Activated effector memory CD4-positive, alpha-beta T cell treated with anti-CD3 and anti-CD28 coated beads, Interleukin-2, amount 50 U/mL, for 16 hours (primary cell): ENCODE measurements at regions not wholly inside any gene's neighbourhood (a gene's known extent, or its start where the extent isn't known, plus 50 kb on each side); places are given as distances from the start of the nearest gene placed in this dataset.

ENCODE experiments used
- DNase-seq: peaks from one replicate; pipeline ENCODE4 v3.0.0-alpha.2; 2020

DNA sequence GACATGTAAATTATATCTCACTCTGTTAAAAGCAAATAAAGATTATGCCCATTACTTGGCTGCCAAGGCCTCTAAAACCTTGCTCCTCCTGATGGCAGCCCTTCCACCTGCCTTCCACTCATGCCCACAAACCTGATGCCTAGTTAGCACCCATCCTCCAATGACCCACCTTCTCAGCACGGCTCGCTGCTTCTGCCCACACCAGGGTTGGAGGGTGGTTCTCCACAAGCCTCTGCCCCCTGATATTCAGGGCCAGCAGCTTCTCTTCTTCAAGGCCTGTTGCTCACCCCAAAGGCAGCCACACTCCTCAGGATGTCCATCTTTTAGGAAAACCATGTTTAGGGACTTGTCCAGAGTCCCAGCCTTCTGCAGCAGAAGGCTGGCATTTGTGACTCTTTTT lies 263.4 kb upstream of the TLE3 start:
- no peak for DNase-seq

DNA sequence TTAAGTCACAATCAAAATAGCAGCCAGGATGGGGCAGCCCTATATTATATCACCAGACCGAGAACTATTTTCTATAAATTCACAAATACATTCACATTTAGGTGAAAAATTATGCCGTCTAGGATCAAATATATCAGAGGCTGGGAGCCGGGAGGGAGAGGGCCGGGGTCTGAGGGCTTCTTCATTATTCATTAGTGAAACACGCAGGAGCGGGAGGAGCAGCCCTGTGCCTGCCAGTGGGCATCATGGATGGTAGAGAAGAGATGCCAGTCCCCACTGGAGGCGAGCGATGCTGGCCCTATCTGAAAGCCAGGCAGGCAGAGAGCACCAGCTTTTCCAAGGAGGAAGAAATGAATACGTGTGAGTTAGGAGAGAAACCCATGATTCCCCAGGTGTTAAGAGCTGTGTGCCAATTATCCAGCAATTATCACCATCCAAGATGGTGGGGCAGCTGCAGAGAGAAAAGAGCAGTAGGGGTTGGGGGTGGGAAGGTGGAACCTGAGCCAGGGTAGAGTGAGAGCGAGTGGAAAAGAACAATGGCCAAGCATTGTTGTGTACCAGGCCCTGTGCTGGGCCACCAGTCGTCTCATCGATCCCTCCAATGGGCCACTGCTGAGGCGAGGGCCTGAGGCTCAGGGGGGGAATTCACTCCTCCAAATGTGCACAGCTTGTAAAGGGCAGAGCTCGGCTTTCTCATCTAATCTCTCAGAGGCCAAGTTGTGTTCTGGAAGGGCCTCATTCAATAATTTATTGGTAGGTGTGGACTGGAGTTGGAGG lies 261.3 kb upstream of the TLE3 start:
- DNase-seq: no peak

DNA sequence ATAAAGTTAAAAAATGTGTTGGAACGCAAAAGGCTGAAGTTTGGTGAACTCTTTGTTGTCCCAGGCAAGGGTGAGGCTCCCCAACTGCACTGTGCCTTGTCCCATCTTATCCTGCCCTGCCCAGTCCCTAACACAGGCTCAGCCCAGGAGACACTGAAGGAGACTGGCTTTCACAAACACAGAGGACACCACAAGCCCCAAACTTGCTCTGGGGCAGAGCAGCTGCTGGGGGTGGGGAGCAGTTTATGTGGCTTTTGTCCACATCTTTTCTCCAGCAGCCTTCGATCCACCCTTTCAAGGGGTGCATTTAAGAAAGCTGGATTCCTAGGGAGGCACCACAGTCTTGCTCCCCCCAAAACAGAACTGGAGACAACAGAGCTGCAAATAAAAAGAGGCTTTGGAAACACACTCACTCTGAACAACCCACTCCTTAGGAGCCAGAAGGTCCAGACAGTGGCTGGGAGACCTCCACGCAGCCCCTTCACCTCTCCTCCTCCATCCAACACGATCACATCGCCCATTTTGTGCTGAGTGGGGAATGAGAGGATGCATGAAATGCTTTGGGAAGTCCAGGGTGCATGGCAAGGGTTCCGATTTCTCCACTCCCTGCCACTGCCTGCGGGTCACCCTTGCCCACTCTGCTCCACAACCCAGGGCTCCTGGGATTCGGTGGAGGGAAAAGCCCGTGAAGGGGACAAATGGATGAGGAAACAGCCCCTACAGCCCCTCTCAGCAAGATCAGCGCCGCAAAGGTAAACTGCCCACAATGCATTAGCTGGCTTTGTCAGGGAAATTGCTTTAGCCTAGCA lies 260.5 kb upstream of the TLE3 start:
- no peak for DNase-seq

DNA sequence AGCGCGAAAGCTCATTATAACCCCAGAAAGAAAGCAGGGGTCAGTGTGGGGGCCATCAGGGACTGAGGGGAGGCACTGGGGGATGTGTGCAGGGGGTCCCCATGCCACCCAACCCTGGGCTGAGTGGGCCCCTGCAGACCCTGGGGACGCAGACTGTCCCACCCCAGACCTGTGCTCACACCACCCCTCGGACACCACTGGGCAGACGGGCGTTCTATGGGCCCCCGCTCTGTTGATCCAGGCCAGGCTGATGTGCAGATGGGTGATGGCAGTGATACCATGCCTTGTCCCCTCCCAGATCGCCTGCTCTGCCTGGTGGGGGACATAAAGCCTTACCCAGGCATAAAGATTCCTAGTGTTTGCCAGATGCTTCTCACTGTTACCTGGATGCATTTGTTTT lies 259.7 kb upstream of the TLE3 start:
- no peak for DNase-seq

DNA sequence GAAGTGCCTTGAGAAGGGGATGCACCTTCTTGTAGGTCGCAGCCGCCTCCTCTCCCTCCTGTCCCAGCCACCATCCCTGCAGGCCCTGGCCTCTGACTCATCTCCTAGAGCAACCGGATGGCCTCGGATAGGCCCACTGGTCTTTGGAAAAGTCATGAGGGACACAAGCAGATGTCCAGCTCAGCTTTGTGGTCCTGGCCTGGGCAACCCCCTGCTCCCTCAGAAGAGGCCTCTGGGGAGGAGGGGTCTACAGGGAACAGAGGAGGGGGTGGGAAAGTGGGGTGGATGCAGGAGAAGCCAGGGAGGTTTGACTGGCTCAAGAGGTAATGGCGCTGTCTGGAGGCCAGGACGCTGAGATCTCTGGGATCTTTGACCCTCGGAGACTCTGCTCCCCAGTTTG lies 259.2 kb upstream of the TLE3 start:
- no peak for DNase-seq

DNA sequence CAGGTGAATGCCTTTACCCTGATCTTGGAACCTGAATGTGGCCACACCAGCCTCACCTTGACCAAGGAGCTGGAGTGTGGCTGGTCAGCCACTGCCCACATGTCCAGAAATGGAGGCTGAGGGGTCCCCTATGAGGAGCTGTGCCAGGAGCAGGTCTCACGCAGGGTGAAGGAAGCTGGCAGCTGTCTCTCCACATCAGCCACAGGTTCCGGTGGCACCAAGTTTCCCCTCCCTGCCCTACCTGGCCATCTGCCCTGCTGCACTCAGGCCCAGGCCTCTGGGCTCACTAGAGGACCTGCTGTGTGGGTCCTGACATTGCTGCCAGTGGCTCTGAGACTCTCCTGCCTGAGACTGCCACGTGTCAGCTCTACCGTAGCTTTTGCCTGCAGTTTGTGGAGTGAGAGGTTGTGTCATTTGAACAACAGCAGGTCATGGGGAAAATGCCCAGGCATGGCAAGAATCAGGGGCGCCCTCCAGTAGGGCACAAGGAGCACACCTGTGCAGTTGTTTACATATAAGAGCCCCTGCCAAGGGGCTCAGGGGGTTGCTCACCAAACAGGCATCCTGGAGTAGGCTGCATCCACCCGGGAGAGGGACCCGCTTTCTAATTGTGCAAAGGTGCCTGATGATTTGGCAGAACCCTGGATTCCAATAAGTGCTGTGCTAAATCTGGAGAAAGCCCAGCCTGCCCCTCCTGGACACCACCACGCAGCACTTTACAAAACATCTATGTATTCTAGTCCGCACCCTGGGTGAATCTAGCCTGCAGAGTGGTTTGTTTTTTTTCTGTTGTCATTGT lies 258.5 kb upstream of the TLE3 start:
- DNase-seq: no peak

DNA sequence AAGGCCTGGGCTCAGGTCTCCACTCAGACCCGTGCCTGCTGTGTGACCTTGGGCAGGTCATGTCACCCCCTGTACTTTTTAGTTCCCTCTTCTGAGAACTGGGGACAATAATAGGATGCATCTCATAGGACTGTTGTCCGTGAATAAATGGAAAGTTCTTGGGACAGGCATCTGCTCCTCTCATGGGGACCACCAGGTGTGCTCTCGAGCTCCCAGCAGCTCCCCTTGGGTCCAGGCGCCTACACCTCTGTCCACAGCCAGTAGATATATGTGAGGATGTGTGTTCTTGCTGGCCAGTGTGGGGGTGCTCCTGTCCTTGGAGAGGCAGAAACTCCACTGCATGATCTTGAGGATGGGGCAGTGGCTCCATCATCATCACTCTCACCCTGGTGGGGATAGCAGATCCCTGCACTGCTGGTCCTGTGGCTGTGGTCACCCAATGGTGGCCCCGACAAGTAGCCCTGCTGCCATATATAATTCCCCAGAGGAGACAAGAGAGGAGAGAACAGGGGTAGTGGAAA lies 257.6 kb upstream of the TLE3 start:
- no peak for DNase-seq

DNA sequence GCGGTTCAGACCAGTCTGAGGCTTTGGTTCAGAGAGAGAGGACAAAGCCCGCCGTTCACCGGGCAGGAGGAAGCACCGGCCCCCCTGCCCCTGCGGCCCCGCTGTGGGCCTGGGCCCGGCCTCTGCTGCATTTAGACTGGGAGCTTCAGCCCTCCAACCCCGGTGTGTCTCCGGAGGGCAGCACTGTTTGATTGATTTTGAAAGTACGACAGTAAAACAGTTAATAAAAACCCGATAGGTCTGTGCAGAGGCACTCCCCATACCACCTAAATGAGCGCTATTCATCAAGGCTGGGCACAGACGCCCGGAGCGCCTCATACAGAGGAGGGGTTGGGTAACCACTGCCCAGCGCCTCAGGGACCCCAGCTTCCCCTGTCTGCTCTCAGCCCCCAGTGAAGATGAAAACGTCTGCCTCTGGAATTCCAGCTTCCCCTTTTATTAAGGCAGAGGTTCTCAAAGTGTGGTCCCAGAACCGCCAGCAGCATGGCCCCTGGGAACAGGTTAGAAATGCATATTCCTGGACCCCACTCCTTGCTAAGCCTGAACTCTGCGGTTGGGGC lies 256.7 kb upstream of the TLE3 start:
- no peak for DNase-seq

DNA sequence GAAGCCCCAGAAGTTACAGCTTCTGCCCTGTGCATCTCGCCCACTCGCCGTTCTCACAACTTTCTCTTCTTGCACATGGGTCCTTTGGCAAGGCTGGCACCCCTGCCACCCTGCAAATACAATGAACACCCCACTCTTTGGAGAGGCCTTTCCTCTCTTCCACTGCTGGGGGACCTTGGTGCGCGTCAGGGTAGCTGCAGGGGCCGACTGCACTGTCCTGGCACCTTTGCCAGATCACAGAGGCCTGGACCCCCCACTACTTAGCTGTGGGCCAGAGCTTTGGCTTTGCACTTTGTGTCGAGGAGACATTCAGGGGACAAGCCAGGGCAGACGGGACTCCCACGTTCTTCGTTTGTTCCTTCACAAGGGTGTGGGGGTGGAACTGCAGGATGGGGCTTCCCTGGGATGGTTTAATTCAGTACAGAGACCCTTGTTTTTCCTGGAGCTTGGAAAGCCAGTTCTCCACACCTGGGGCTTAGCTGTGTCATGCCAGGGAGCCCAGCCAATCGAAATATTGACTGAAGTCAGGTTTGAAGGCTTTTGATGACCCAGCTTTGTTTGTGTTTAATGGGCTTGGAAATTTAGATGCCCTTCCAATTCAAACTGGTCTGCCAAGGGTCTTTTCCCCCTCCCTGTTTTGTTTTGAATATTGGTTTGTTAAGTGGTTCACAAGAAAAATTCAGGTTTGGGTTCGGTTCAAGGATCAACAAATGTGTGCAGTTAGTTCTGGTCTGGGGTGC lies 256.1 kb upstream of the TLE3 start:
- DNase-seq: no peak

DNA sequence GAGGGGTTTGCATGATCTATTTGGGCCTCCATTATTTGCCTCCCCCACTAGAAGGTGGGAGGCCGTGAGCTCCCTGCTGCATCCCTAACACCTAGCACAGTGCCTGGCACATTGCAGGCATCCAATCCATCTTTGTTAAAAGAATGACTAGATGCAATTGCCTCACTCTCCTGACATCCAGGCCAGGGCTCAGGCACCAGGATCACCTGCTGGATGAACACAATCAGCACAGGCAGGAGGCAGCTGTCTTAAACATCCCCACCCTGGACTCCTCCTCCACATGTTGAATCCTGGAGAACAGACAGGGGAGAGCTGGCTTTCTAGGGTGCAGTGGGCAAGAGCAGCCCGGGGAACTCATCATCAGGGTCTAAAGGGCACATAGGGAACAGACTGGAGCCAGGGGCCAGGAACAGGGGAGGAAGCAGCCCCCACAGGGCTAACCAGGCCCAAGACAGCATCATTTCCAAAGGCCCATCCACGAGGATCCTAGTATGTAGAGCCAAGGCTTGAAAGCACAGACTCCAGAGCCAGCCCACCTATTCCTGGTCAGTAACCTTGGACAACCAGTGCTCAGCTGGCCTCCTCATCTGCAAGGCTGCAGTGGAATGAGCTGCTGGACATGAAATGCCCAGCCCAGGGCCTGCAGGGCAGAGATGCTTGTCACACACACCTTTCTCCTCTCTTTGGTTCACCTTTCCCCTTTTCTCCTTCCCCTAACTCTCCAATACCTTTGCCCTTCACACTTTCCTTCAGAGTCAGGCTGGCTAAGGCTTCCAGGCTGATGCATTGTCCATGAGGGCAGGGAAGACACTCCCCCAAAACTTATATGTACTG lies 254.4 kb upstream of the TLE3 start:
- no peak for DNase-seq

DNA sequence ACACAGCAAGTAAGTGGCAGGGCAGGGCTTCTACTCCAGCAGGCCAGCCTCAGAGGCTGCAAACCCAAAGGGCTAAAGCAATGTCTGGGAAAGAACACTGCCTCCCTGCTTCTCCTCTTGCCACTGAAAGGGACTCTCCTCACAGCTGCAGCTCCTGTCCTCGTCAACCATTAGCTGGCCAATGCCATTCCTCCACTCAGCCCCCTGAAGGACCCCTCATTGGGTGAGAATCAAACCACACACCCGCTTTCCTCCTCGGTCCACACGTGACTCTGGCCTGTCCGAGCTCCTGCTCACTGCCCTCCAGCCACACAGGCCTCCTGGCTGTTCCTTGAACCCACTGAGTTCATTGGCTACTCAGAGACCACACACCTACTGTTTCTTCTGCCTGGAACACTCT lies 253.7 kb upstream of the TLE3 start:
- DNase-seq: no peak

DNA sequence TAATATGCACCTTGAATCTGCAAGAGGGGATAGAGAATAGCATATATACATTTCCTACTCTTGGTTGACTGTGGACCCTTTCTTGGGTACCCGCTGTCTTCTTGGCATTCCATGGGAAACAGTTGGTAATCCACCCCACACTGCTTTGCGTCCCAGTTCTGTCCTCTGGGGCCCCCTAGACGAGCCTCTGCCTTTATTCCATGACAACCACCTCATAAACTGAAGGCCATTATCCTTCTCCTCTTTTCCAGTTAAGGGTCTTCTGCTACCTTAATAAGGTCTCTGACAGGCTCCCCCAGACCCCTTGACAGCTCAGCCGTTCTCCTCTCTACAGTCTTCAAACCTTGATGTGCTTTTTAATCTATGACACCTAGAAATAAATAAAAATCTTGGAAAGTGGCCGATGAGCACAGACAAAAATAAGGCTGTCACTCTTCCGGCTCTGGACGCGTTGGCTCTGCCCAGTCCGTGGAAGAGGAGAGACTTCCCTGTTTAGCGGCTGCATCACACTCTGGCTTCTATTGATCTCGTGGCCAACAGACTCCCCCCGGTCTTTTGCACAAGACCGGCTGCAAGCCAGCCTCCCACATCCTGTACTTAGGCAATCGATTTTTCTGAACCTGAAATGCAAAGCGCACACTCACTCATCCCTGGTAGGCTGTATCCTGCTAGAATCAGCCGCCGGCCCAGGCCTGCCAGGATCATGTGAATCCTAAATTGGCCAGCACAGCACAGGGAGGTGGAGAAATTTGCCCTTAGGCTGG lies 251.0 kb upstream of the TLE3 start:
- no peak for DNase-seq

DNA sequence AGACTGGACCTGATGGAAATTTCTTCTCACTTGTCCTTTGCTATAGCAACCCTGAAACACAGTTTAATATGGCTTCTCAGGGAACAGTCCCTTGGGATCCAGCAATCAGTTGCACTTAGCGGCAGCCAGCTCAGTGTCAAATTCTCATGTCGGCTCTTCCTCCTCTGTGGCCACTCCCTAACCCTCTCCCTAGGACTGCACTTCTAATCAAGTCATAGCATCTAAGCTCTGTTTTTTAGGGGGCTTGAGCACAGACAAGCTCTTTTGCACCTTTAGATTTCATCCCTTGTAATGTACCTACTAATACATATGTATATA lies 250.5 kb upstream of the TLE3 start:
- no peak for DNase-seq

DNA sequence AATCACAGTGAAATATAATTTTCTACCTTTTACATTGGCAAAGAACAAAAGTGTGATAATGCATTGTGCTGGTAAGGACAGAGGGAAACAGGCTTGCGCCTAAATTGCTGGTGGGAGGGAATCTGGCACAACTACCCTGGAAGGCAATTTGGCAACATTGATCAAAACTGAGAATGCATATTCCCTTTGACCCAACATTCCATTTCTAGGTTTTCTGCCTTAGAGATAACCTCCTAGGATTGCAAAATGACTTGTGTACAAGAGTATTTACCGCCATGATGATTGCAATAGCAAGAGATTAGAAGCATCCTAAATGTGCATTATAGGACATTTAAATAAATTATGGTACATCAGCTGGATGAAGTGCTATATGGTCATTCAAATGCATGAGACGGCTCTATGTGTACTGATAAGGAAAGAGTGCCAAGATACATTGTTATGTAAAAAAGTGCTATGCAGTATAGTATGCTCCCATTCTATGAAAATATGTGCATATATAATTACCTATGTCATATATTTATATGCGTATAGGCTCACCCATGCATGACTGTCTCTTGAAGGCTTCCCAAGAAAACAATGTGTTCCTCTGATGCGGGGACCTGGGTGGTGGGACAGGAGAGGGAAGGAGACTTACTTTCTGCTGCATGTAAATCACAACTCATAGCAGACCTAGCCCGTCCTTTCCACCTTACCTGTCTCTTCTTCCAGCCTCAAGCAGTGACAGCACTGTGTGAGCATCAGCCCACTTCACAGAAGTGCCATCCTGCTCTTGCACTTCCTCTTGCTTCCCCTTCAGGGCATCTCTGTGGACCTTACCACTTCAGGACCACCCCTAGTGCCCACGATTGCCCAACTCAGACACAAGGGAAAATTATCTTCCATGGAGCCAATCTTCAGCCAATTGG lies 249.9 kb upstream of the TLE3 start:
- no peak for DNase-seq

DNA sequence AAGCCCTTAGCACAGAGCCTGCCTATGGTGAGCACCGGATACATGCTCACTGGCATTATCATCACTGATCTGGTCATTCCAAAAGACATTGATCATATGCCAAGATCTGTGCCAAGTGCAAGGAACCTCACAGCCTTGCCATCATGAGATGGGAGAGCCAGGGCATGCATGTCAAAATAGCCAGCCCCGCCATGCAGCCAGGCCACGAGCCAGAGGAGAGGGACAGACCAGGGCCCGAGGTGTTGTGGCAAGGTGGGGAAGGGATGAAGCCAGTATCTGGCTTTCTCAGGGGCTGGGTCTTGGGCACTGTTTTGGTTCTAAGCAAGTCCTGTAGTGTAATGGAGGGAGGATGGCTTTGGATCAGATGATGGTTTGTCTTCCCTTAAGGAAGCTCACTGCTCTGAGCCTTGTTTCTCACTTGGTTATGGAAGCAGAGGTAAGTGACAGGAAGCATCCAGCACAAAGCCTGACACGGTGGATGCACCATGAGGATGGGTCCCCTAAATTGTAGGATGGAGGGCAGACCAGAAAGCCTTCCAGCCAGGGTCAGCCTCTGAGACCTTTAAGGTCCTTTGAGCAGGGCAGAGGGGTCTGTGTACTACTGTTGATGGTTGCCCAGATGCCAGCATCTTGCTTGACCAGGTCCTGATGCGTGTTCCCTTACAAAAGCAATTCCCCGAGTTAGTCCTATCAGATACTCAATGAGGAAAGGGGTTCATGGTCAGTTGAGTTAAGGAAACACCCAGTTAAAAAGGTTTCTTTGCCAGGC lies 247.7 kb upstream of the TLE3 start:
- DNase-seq: no peak

DNA sequence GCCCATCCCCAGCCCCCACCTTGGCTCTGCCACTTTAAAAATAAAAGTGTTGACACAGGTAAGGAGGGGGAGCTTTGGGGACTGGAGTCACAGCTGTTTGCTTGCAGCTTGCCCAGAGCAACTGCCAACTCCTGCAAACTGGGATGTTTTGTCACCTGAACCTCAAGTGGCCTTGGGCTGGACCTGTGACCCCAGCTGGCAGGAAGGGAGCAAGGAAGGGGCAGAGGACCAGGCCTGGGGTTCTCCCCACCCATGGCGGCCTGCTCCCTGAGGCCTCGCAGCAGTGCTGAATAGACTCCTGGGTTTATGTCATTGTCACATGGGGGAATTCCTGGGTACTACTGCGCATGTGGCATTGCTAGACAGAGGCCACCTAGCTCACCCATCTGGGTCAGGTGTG lies 246.9 kb upstream of the TLE3 start:
- no peak for DNase-seq

DNA sequence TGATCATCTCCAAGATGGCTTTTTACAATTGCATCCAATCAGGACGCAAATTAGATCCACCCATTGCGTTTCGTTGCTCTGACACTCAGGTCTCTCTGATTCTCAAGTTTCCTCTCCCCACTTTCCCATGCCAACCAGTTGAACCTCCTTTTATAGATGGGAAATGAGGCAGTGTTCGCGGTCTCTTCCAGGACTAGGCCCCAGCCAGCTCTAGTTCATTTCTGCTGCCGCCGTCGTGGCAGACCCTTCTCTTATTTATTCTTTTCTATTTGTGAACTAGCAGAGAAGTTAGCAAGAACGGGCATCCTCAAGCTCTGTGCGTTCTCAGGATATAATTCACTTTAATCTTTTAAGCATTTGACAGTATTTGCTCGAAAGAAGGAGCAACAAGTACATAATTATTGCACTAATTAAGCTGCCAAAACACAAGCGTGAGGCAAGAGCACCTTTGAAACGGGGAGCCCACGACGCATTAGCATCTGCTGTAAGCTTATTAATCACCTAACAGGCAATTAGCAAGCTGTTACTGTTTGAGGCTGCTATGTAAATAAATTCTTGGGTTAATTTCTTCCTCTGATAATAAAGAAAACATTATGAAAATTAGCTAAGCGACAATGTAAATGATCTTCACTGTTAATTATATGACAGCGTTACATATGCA lies 246.4 kb upstream of the TLE3 start:
- no peak for DNase-seq
